Thyroid gland (tissue), 4 donors: ENCODE measurements at regions not wholly inside any gene's neighbourhood (a gene's known extent, or its start where the extent isn't known, plus 50 kb on each side); places are given as distances from the start of the nearest gene placed in this dataset.

ENCODE experiments used
- DNase-seq, 2 donors: peaks; one replicate each; pipeline ENCODE4 v3.0.0-alpha.2; 2019
- H3K27ac ChIP-seq, 3 donors: fragments of 200-600 bp; sonication (generic); 1 replicate in 2 of 3; 2 replicates in 1 of 3; pipeline ENCODE4 v1.5.1; 2016 to 2019; ENCODE audit warnings: mild to moderate bottlenecking in 1 of 3, moderate library complexity in 1 of 3
- H3K27me3 ChIP-seq: fragments of 200-600 bp; sonication (generic); one replicate; pipeline ENCODE4 v1.5.1; 2019
- H3K36me3 ChIP-seq, 2 donors: fragments of 200-600 bp; sonication (generic); one replicate each; pipeline ENCODE4 v1.5.1; 2016 to 2019
- H3K4me1 ChIP-seq, 2 donors: fragments of 200-600 bp; sonication (generic); one replicate each; pipeline ENCODE4 v1.5.1; 2017 to 2019
- H3K4me3 ChIP-seq, 3 donors: fragments of 200-600 bp; sonication (generic); replicated peaks in 1 of 3; 1 replicate in 2 of 3; 2 replicates in 1 of 3; pipeline ENCODE4 v1.5.1; 2016; ENCODE audit warnings: mild to moderate bottlenecking in 1 of 3
- H3K9me3 ChIP-seq: fragments of 200-600 bp; sonication (generic); one replicate; pipeline ENCODE4 v1.5.1; 2017
- POLR2A ChIP-seq, 2 donors: fragments of 450-650 bp; IDR thresholded peaks; one replicate each; pipeline ENCODE4 v1.6.1; 2017; ENCODE audit warnings: antibody characterized with exemption in 2 of 2, mild to moderate bottlenecking in 2 of 2, moderate library complexity in 1 of 2
- WGBS, 2 donors: methylation state at CpG; one replicate each; pipeline ENCODE4 v1.1.5; 2017; 5-methylcytosine and 5-hydroxymethylcytosine counted together
- intact Hi-C: fragments of 100-400 bp; cut with DNase I; formaldehyde crosslinking; loops from one replicate; pipeline ENCODE4 v1.15.1; 2023
- TF ChIP-seq, protein P1 (sequence below), 6 experiments: fragments of 200-600 bp in 3 of 6; fragments of 450-650 bp in 3 of 6; sonication (generic) in 3 of 6; IDR thresholded peaks; one replicate each; pipeline ENCODE4 v1.5.1; 2016 to 2019; ENCODE audit warnings: antibody characterized with exemption in 6 of 6, mild to moderate bottlenecking in 2 of 6, inconsistent platforms in 1 of 6, moderate library complexity in 1 of 6

DNA sequence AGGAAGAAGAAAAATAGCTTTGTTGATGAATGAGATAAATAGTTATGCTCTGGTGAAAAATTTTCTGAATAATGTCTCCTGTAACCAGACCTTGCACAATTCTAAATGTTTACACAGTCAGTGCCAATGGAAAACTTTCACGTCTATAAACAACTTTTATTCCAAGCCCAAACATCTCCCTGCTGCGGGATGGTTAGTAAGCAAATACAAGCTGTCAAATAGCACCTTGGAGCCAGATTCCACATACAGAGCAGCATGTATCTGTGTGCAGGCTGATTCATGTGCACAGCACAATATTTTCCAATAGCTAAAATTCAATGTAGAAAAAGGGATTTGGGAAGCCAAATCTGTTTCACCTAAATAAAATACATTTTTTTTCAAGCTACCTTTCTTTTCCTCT is 813.3 kb downstream of the HACE1 start:
- intact Hi-C loops = no loop called here
- H3K4me3 ChIP-seq = no peak overlapping the region
- no peaks in the 10 kb centered on the region for H3K27me3 ChIP-seq
- no peaks in the 10 kb centered on the region for H3K9me3 ChIP-seq
- H3K36me3 ChIP-seq = no peaks in the 10 kb centered on the region
- H3K4me1 ChIP-seq = no peaks in the 10 kb centered on the region
- no peak for DNase-seq
- TF ChIP-seq, protein P1, sequence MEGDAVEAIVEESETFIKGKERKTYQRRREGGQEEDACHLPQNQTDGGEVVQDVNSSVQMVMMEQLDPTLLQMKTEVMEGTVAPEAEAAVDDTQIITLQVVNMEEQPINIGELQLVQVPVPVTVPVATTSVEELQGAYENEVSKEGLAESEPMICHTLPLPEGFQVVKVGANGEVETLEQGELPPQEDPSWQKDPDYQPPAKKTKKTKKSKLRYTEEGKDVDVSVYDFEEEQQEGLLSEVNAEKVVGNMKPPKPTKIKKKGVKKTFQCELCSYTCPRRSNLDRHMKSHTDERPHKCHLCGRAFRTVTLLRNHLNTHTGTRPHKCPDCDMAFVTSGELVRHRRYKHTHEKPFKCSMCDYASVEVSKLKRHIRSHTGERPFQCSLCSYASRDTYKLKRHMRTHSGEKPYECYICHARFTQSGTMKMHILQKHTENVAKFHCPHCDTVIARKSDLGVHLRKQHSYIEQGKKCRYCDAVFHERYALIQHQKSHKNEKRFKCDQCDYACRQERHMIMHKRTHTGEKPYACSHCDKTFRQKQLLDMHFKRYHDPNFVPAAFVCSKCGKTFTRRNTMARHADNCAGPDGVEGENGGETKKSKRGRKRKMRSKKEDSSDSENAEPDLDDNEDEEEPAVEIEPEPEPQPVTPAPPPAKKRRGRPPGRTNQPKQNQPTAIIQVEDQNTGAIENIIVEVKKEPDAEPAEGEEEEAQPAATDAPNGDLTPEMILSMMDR (IDR thresholded peaks at IDR 0.05) = no peak
- TF ChIP-seq POLR2A (IDR thresholded peaks at IDR 0.05) = no peak
- 69 to 74% methylated on average over 2 of the region's 2 CpGs for WGBS, 2 donors
- H3K27ac ChIP-seq = no peak overlapping the region

GRCh38 chr6:104031346-104031745 is 828.4 kb downstream of the HACE1 start:
- Histone ChIP-seq H3K4me1 (no peaks in the 10 kb centered on the region), H3K27ac (no peak overlapping the region), H3K9me3 (no peaks in the 10 kb centered on the region), H3K36me3 (no peaks in the 10 kb centered on the region), H3K27me3 (no peaks in the 10 kb centered on the region), H3K4me3 (no peak overlapping the region)
- DNase-seq = no peak
- TF ChIP-seq POLR2A (IDR thresholded peaks at IDR 0.05) = no peak
- TF ChIP-seq, protein P1 (IDR thresholded peaks at IDR 0.05) = no peak
- 75 to 80% methylated on average over 1 of the region's 1 CpG for WGBS, 2 donors
- intact Hi-C loops = no loop called here

- no peak overlapping the region for H3K27ac ChIP-seq
- no peak for DNase-seq
- no peaks in the 10 kb centered on the region for H3K27me3 ChIP-seq
- no peaks in the 10 kb centered on the region for H3K9me3 ChIP-seq
- no peaks in the 10 kb centered on the region for H3K36me3 ChIP-seq
- TF ChIP-seq POLR2A (IDR thresholded peaks at IDR 0.05) = no peak
- TF ChIP-seq, protein P1 (IDR thresholded peaks at IDR 0.05) = no peak
- H3K4me3 ChIP-seq = no peak overlapping the region
- H3K4me1 ChIP-seq = no peaks in the 10 kb centered on the region
- intact Hi-C loops = no loop called here
Measured at GRCh38 chr6:104022126-104022525, 837.6 kb downstream of the HACE1 start.

DNA sequence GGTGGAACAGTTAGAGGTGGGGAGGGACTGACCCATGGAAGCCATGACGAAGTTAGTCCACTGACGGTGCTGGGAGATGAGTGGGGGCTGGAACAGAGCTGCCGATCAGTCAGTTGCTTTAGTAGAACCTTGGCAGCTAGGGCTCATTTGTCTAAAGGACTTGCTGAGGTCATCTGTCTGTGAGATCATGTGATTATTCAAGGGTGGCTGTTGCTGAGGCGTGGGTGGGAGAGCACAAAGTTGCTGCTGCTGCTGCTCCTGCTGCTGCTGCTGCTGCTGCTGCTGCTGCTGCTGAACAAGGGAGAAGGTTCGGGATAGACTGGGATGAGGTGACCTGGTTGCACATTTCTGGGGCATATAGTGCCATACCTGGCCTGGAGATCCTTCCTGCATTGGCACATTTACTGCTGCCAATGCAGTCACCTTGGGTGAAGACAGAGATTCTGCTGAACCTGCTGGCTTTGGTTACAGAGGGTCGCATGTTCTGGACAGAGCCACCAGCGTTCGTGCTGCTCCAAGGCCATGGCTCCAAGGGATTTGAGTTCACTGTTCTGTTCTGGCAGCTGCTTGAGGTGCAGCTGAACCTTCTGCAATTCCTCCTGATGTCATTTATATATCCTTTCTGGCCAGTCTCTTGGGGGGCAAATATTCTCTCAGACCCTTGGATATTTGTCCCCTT is 840.5 kb downstream of the HACE1 start:
- intact Hi-C loops = no loop called here
- TF ChIP-seq, protein P1 (IDR thresholded peaks at IDR 0.05) = no peak
- no peak for TF ChIP-seq POLR2A (IDR thresholded peaks at IDR 0.05)

GRCh38 chr6:104017410-104018381 is 842.0 kb downstream of the HACE1 start:
- WGBS, 2 donors = 89 to 93% methylated on average over 6 of the region's 6 CpGs

More for the DNA sequence above, 840.5 kb downstream of the HACE1 start:
- no peak overlapping the region for H3K4me3 ChIP-seq
- no peak overlapping the region for H3K27ac ChIP-seq
- no peak for DNase-seq
- no peaks in the 10 kb centered on the region for H3K27me3 ChIP-seq
- H3K4me1 ChIP-seq = no peaks in the 10 kb centered on the region
- 69 to 76% methylated on average over 6 to 8 of the region's 8 CpGs for WGBS, 2 donors
- H3K9me3 ChIP-seq = no peaks in the 10 kb centered on the region
- H3K36me3 ChIP-seq = no peaks in the 10 kb centered on the region

More at GRCh38 chr6:104017410-104018381, 842.0 kb downstream of the HACE1 start:
- Histone ChIP-seq H3K27me3 (no peaks in the 10 kb centered on the region), H3K36me3 (no peaks in the 10 kb centered on the region), H3K27ac (no peak overlapping the region), H3K9me3 (no peaks in the 10 kb centered on the region), H3K4me3 (no peak overlapping the region), H3K4me1 (no peaks in the 10 kb centered on the region)
- no peak for DNase-seq
- TF ChIP-seq, protein P1 (IDR thresholded peaks at IDR 0.05) = no peak
- TF ChIP-seq POLR2A (IDR thresholded peaks at IDR 0.05) = no peak
- intact Hi-C loops = no loop called here
